GM20000 (cell line): ENCODE measurements at regions not wholly inside any gene's neighbourhood (a gene's known extent, or its start where the extent isn't known, plus 50 kb on each side); places are given as distances from the start of the nearest gene placed in this dataset.

Source experiments
- DNase-seq: peaks from one replicate; pipeline ENCODE4 v3.0.0; 2012; ENCODE audit warnings: low spot score
- CTCF ChIP-seq: IDR thresholded peaks from 2 replicates; pipeline ENCODE4 v1.5.1; 2012; ENCODE audit warnings: mild to moderate bottlenecking, control low read depth; ENCODE audit errors: extremely low read depth, missing control alignments

GRCh38 chr10:34001831-34002230, 667.4 kb upstream of the NRP1 start:
- DNase-seq, result no peak
- no peak for TF ChIP-seq CTCF

- no peak for TF ChIP-seq CTCF
- no peak for DNase-seq
These were observed 666.7 kb upstream of the NRP1 start for GRCh38 chr10:34001087-34001580.

- DNase-seq, result no peak
- no peak for TF ChIP-seq CTCF
These were observed 659.5 kb upstream of the NRP1 start for GRCh38 chr10:33993917-33994316.

- DNase-seq, result no peak
- no peak for TF ChIP-seq CTCF
These were observed 657.5 kb upstream of the NRP1 start for GRCh38 chr10:33991924-33992323.

- no peak for TF ChIP-seq CTCF
- DNase-seq, result no peak
These were observed 652.0 kb upstream of the NRP1 start for GRCh38 chr10:33986515-33986914.

GRCh38 chr10:33986016-33986415, 651.5 kb upstream of the NRP1 start:
- no peak for DNase-seq
- no peak for TF ChIP-seq CTCF

GRCh38 chr10:33982995-33983394, 648.5 kb upstream of the NRP1 start:
- no peak for DNase-seq
- TF ChIP-seq CTCF, result no peak
